HEK293 (cell line): ENCODE measurements at regions not wholly inside any gene's neighbourhood (a gene's known extent, or its start where the extent isn't known, plus 50 kb on each side); places are given as distances from the start of the nearest gene placed in this dataset.

Experiments
- CTCF ChIA-PET: fragments of 350-600 bp; formaldehyde crosslinking; extraction: SDS; loops from one replicate; lab custom pipeline; 2021; ENCODE audit warnings: antibody characterized with exemption; lab: Yijun Ruan, JAX
- POLR2A ChIA-PET: fragments of 300-600 bp; formaldehyde crosslinking; extraction: SDS; loops from one replicate; lab custom pipeline; 2020; ENCODE audit warnings: antibody characterized with exemption, inconsistent platforms; lab: Yijun Ruan, JAX
- H3K27ac ChIP-seq: fragments of 200-500 bp; sonication (Bioruptor generic); 2 replicates; pipeline ENCODE4 v1.5.1; 2014; ENCODE audit warnings: low read depth, low read length, control low read depth, inconsistent platforms; ENCODE audit errors: extremely low read depth
- H3K36me3 ChIP-seq, 2 experiments: fragments of 200-500 bp in 1 of 2; sonication (Bioruptor generic) in 1 of 2; 1 replicate in 1 of 2; 2 replicates in 1 of 2; pipeline ENCODE4 v1.5.1; 2014 to 2017; ENCODE audit warnings: inconsistent platforms in 2 of 2, low read length in 2 of 2; ENCODE audit not compliant: control insufficient read depth in 2 of 2, insufficient read depth in 1 of 2
- H3K4me1 ChIP-seq: fragments of 200-500 bp; sonication (Bioruptor generic); 2 replicates; pipeline ENCODE4 v1.5.1; 2014; ENCODE audit warnings: mild to moderate bottlenecking, low read length, inconsistent platforms; ENCODE audit not compliant: control insufficient read depth, insufficient read depth
- H3K4me3 ChIP-seq: 2 replicates; pipeline ENCODE4 v1.5.1; 2011; ENCODE audit warnings: low read depth, mild to moderate bottlenecking, control low read depth, low read length, moderate library complexity
- H3K9me3 ChIP-seq: fragments of 200-500 bp; sonication (Bioruptor generic); 2 replicates; pipeline ENCODE4 v1.5.1; 2014; ENCODE audit warnings: low read depth, low read length, inconsistent platforms; ENCODE audit not compliant: control insufficient read depth, insufficient read depth
- AEBP2 ChIP-seq: fragments of 450-650 bp; formaldehyde crosslinking; IDR thresholded peaks from 2 replicates; pipeline ENCODE4 v1.5.1; 2016; ENCODE audit warnings: missing biosample characterization, missing genetic modification characterization, borderline replicate concordance
- GFI1B ChIP-seq: fragments of 450-650 bp; formaldehyde crosslinking; IDR thresholded peaks from 2 replicates; pipeline ENCODE4 v1.5.1; 2016; ENCODE audit warnings: missing biosample characterization, missing genetic modification characterization
- GLI4 ChIP-seq: fragments of 450-650 bp; formaldehyde crosslinking; IDR thresholded peaks from 2 replicates; pipeline ENCODE4 v1.5.1; 2016; ENCODE audit warnings: missing biosample characterization, missing genetic modification characterization
- INSM2 ChIP-seq: fragments of 450-650 bp; formaldehyde crosslinking; IDR thresholded peaks from 2 replicates; pipeline ENCODE4 v1.5.1; 2016; ENCODE audit warnings: missing biosample characterization, missing genetic modification characterization
- KLF8 ChIP-seq: fragments of 450-650 bp; formaldehyde crosslinking; IDR thresholded peaks from 2 replicates; pipeline ENCODE4 v1.5.1; 2016; ENCODE audit warnings: missing biosample characterization, missing genetic modification characterization
- REST ChIP-seq: fragments of 450-650 bp; formaldehyde crosslinking; IDR thresholded peaks from 2 replicates; pipeline ENCODE4 v1.5.1; 2016; ENCODE audit warnings: missing biosample characterization, missing genetic modification characterization
- TCF7L2 ChIP-seq: IDR thresholded peaks from 2 replicates; pipeline ENCODE4 v1.6.1; 2011; ENCODE audit warnings: low read depth, mild to moderate bottlenecking, inconsistent platforms, low read length, moderate library complexity, borderline replicate concordance
- TRIM28 ChIP-seq: IDR thresholded peaks from 2 replicates; pipeline ENCODE4 v1.6.1; 2011; ENCODE audit warnings: low read length, control low read depth, borderline replicate concordance
- ZNF221 ChIP-seq: fragments of 450-650 bp; formaldehyde crosslinking; IDR thresholded peaks from 2 replicates; pipeline ENCODE4 v1.5.1; 2017; ENCODE audit warnings: missing biosample characterization, missing genetic modification characterization, borderline replicate concordance
- ZNF350 ChIP-seq: fragments of 450-650 bp; formaldehyde crosslinking; IDR thresholded peaks from 2 replicates; pipeline ENCODE4 v1.5.0; 2017; ENCODE audit warnings: missing biosample characterization, mild to moderate bottlenecking, missing genetic modification characterization
- ZNF426 ChIP-seq: fragments of 450-650 bp; formaldehyde crosslinking; IDR thresholded peaks from 2 replicates; pipeline ENCODE4 v1.5.1; 2017; ENCODE audit warnings: missing biosample characterization, missing genetic modification characterization, mild to moderate bottlenecking, inconsistent platforms, moderate library complexity
- ZNF529 ChIP-seq: fragments of 450-650 bp; formaldehyde crosslinking; IDR thresholded peaks from 2 replicates; pipeline ENCODE4 v1.5.1; 2017; ENCODE audit warnings: missing genetic modification characterization, missing biosample characterization; ENCODE audit not compliant: insufficient replicate concordance
- ZNF548 ChIP-seq: fragments of 450-650 bp; formaldehyde crosslinking; IDR thresholded peaks from 2 replicates; pipeline ENCODE4 v1.5.1; 2016; ENCODE audit warnings: missing biosample characterization, missing genetic modification characterization
- ZNF654 ChIP-seq: fragments of 450-650 bp; formaldehyde crosslinking; IDR thresholded peaks from 2 replicates; pipeline ENCODE4 v1.5.1; 2016; ENCODE audit warnings: low read depth, missing biosample characterization, missing genetic modification characterization
- ZNF664 ChIP-seq: fragments of 450-650 bp; formaldehyde crosslinking; IDR thresholded peaks from 2 replicates; pipeline ENCODE4 v1.5.1; 2016; ENCODE audit warnings: missing biosample characterization, missing genetic modification characterization
- TF ChIP-seq, protein P1 (sequence below): fragments of 450-650 bp; formaldehyde crosslinking; optimal IDR thresholded peaks from 2 replicates; pipeline ENCODE3; 2016; ENCODE audit warnings: missing biosample characterization, mild to moderate bottlenecking, missing genetic modification characterization
- TF ChIP-seq, protein P2 (sequence below): fragments of 450-650 bp; formaldehyde crosslinking; IDR thresholded peaks from 2 replicates; pipeline ENCODE4 v1.5.1; 2017; ENCODE audit warnings: missing biosample characterization, mild to moderate bottlenecking, missing genetic modification characterization, moderate library complexity

DNA sequence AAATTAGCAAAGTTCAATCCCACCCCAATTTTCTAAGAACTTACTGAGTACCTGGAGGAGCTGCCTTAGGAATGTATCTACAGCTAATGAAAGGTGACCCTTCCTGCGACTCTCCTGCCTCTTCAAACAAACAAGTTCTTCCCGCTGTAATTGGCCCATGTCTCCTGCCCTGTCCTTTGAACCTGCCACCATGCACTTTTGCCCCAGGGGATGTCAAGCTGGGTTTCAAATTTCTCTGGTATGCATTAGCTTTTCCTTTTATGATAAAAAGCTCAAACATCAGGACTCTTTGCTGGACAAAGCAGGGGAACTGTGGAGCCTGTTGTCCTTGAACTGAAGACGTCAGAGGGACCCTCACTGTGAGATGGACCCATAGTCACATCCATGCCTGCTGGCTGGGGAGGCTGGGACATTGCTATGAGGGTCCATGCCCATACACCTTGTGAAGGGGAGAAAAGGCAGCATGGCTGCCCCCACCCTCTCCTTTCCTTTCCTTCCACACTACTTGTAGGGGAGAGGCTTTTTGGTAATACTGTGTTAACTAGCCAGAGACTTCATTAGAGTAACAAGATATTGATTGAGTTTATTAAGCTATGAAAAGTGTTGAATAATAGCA, 210.7 kb upstream of the COPS8 start:
- no peaks in the 10 kb centered on the region for H3K36me3 ChIP-seq
- H3K27ac ChIP-seq = no peak overlapping the region
- no peaks in the 10 kb centered on the region; the same call in 1 of the 2 replicates for H3K4me1 ChIP-seq
- TF ChIP-seq TCF7L2 = peak; percentile 76
- no peak for TF ChIP-seq TRIM28
- H3K4me3 ChIP-seq = no peak overlapping the region
- POLR2A ChIA-PET = no interaction called here
- CTCF ChIA-PET = interaction anchor here (0.5 to 0.7 kb wide), 4 partner anchors 39 to 1383 kb away, joined by 3 to 5 read pairs (median 3); no protein-coding TSS in a partner anchor
- H3K9me3 ChIP-seq = no peaks in the 10 kb centered on the region

- POLR2A ChIA-PET = no interaction called here
- H3K9me3 ChIP-seq = no peaks in the 10 kb centered on the region
- TF ChIP-seq GLI4 (tag by site-specific recombination) = no peak
- no peak for TF ChIP-seq ZNF221 (tag by site-specific recombination)
- TF ChIP-seq ZNF529 = no peak
- TF ChIP-seq, all 188 proteins: peak for 0
- Histone ChIP-seq H3K36me3 (no peaks in the 10 kb centered on the region), H3K27ac (no peak overlapping the region), H3K4me1 (no peaks in the 10 kb centered on the region; the same call in 1 of the 2 replicates), H3K4me3 (no peak overlapping the region)
- CTCF ChIA-PET = interaction anchor here (0.6 kb wide), 1 partner anchor 21 kb away, joined by 4 read pairs; no protein-coding TSS in a partner anchor
These were observed 209.7 kb upstream of the COPS8 start for GRCh38 chr2:236875906-236876505.

GRCh38 chr2:236876642-236877041, 209.0 kb upstream of the COPS8 start:
- Histone ChIP-seq H3K4me3 (no peak overlapping the region), H3K36me3 (no peaks in the 10 kb centered on the region), H3K9me3 (no peaks in the 10 kb centered on the region), H3K4me1 (no peaks in the 10 kb centered on the region; the same call in 1 of the 2 replicates), H3K27ac (no peak overlapping the region)
- ChIA-PET POLR2A (no interaction called here), CTCF (no interaction called here)
- TF ChIP-seq, protein P1, sequence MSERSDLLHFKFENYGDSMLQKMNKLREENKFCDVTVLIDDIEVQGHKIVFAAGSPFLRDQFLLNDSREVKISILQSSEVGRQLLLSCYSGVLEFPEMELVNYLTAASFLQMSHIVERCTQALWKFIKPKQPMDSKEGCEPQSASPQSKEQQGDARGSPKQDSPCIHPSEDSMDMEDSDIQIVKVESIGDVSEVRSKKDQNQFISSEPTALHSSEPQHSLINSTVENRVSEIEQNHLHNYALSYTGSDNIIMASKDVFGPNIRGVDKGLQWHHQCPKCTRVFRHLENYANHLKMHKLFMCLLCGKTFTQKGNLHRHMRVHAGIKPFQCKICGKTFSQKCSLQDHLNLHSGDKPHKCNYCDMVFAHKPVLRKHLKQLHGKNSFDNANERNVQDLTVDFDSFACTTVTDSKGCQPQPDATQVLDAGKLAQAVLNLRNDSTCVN = no peak
- TF ChIP-seq INSM2 (no peak), TRIM28 (no peak), ZNF664 (tag by site-specific recombination) (no peak), KLF8 (tag by site-specific recombination) (no peak), GFI1B (tag by site-specific recombination) (no peak), ZNF654 (tag by site-specific recombination) (no peak), ZNF548 (no peak), ZNF350 (tag by site-specific recombination) (no peak), AEBP2 (tag by site-specific recombination) (no peak), ZNF426 (tag by site-specific recombination) (no peak), REST (tag by site-specific recombination) (no peak)
- TF ChIP-seq, protein P2, sequence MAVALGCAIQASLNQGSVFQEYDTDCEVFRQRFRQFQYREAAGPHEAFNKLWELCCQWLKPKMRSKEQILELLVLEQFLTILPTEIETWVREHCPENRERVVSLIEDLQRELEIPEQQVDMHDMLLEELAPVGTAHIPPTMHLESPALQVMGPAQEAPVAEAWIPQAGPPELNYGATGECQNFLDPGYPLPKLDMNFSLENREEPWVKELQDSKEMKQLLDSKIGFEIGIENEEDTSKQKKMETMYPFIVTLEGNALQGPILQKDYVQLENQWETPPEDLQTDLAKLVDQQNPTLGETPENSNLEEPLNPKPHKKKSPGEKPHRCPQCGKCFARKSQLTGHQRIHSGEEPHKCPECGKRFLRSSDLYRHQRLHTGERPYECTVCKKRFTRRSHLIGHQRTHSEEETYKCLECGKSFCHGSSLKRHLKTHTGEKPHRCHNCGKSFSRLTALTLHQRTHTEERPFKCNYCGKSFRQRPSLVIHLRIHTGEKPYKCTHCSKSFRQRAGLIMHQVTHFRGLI (tag by site-specific recombination) = no peak
